Left ventricle myocardium inferior (tissue), 1 donor: ENCODE measurements at regions not wholly inside any gene's neighbourhood (a gene's known extent, or its start where the extent isn't known, plus 50 kb on each side); places are given as distances from the start of the nearest gene placed in this dataset.

Source experiments
- DNase-seq: peaks from one replicate; pipeline ENCODE4 v3.0.0-alpha.2; 2020
- H3K27ac ChIP-seq: fragments of 200-600 bp; replicated peaks from 2 replicates; pipeline ENCODE4 v1.8.0; 2021
- H3K27me3 ChIP-seq: fragments of 200-600 bp; 2 replicates; pipeline ENCODE4 v1.8.0; 2021; ENCODE audit warnings: low read depth
- H3K36me3 ChIP-seq: fragments of 200-600 bp; 2 replicates; pipeline ENCODE4 v1.8.0; 2021
- H3K4me1 ChIP-seq: fragments of 200-600 bp; 2 replicates; pipeline ENCODE4 v1.8.0; 2021
- H3K4me3 ChIP-seq: fragments of 200-600 bp; 2 replicates; pipeline ENCODE4 v1.8.0; 2021; ENCODE audit warnings: mild to moderate bottlenecking, moderate library complexity
- H3K9me3 ChIP-seq: fragments of 200-600 bp; replicated peaks from 2 replicates; pipeline ENCODE4 v1.8.0; 2021
- CTCF ChIP-seq: fragments of 200-600 bp; IDR thresholded peaks from 2 replicates; pipeline ENCODE4 v1.8.0; 2021; ENCODE audit warnings: antibody characterized with exemption, mild to moderate bottlenecking, borderline replicate concordance
- intact Hi-C: fragments of 100-400 bp; cut with micrococcal nuclease; formaldehyde crosslinking; loops from one replicate; pipeline ENCODE4 v1.11.0; 2022
- donor health status: DM: no; HTN: yes; CAD: no; lungs with severe emphysema.

GRCh38 chr5:120386981-120387380 is 77.1 kb upstream of the PRR16 start:
- Histone ChIP-seq H3K36me3 (no peaks in the 10 kb centered on the region), H3K27ac (no peak overlapping the region), H3K9me3 (no peaks in the 10 kb centered on the region), H3K4me1 (no peaks in the 10 kb centered on the region), H3K4me3 (no peak overlapping the region), H3K27me3 (no peaks in the 10 kb centered on the region)
- intact Hi-C loops: no loop called here
- no peak for TF ChIP-seq CTCF
- no peak for DNase-seq

DNA sequence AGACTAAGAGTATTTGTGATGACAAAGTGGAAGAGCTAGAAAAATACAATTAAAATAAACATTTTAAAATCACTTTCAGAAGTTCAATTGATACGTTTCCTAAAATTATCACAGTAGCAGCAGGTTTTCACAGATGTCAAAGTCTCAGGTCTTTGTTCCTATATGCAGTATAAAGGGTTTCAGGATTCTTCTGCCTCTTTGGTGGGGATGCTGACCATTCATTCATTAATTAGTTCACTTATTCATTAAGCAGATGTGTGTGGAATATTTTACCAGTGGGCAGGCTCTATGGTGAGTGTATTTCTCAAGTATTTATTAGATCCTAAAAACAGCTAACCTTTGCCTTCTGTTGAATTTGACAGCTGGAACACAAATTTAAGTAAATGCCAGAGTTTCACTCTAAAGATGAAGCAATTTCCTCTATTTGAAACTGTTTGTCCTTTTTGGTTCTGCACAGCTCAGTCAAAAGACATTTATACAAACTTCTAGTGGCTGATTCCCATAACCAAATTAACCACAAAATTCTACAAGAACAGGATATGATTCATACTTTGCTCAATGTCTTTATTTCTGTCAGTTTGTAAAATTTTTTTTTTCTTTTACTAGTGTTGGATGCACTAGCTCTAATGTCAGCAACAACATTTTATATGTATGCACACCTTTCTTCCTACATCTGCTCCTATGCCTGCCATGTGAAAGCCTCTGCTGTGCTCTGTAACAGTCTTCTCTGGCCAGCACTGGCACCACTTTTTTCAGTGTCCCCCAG is 75.9 kb upstream of the PRR16 start:
- Histone ChIP-seq H3K9me3 (no peaks in the 10 kb centered on the region), H3K27ac (peak overlapping the region; percentile 69), H3K4me1 (no peaks in the 10 kb centered on the region), H3K4me3 (no peak overlapping the region), H3K27me3 (no peaks in the 10 kb centered on the region), H3K36me3 (no peaks in the 10 kb centered on the region)
- no peak for TF ChIP-seq CTCF
- intact Hi-C loops: no loop called here
- no peak for DNase-seq

DNA sequence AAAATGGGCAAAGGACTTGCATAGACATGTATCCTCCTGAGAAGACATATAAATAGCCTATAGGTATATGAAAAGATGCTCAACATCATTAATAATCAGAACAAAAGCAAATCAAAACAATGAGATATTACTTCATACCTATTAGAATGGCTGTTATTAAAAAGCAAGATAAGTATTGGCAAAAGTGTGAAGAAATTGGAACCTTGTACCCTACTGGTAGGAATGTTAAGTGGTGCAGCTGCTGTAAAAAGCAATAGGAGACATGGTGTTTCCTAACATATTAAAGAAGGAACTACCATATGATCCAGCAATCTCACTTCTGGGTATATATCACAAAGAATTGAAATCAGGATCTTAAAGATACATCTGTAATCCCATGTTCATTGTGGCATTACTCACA is 69.8 kb upstream of the PRR16 start:
- no peaks in the 10 kb centered on the region for H3K27me3 ChIP-seq
- no peaks in the 10 kb centered on the region for H3K36me3 ChIP-seq
- no peak for DNase-seq
- no peak overlapping the region for H3K27ac ChIP-seq
- no peak for TF ChIP-seq CTCF
- intact Hi-C loops: no loop called here
- H3K4me3 ChIP-seq: no peak overlapping the region
- H3K4me1 ChIP-seq: no peaks in the 10 kb centered on the region
- H3K9me3 ChIP-seq: no peaks in the 10 kb centered on the region

- no peak for TF ChIP-seq CTCF
- Histone ChIP-seq H3K4me1 (no peaks in the 10 kb centered on the region), H3K4me3 (no peak overlapping the region), H3K9me3 (no peaks in the 10 kb centered on the region), H3K27me3 (no peaks in the 10 kb centered on the region), H3K27ac (no peak overlapping the region), H3K36me3 (no peaks in the 10 kb centered on the region)
- DNase-seq: no peak
- intact Hi-C loops: no loop called here
These were observed 67.9 kb upstream of the PRR16 start for GRCh38 chr5:120396186-120396585.

DNA sequence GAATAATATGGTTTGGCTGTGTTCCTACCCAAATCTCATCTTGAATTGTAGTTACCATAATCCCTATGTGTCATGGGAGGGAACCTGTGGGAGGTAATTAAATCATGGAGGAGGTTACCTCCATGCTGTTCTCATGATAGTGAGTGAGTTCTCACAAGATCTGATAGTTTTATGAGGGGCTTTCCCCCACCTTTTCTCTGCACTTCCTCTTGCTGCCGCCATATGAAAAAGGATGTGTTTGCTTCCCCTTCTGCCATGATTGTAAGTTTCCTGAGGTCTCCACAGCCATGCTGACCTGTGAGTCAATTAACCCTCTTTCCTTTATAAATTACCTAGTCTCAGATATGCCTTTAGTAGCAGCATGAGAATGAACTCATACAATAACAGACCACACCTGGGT is 63.7 kb upstream of the PRR16 start:
- Histone ChIP-seq H3K27me3 (no peaks in the 10 kb centered on the region), H3K27ac (no peak overlapping the region), H3K9me3 (peaks cover 7% of the 10 kb centered on the region), H3K36me3 (no peaks in the 10 kb centered on the region), H3K4me1 (peaks cover 3% of the 10 kb centered on the region), H3K4me3 (no peak overlapping the region)
- TF ChIP-seq CTCF: no peak
- DNase-seq: no peak
- intact Hi-C loops: no loop called here
